Calu3 (cell line): ENCODE measurements at regions not wholly inside any gene's neighbourhood (a gene's known extent, or its start where the extent isn't known, plus 50 kb on each side); places are given as distances from the start of the nearest gene placed in this dataset.

Experiments used
- BruUV-seq: library from RNA; stranded (reverse); fragments of 400-500 nt; replicated peaks from 2 replicates; lab custom pipeline; 2021; lab: Mats Ljungman, UMichigan
- CTCF ChIA-PET: fragments of 300-600 bp; sonication (Branson Sonifier 250); formaldehyde crosslinking; loops from one replicate; lab custom pipeline; 2022; ENCODE audit warnings: antibody characterized with exemption; lab: Charles Lee
- DNase-seq: peaks from one replicate; pipeline ENCODE4 v3.0.0; 2022
- H3K27ac Mint-ChIP-seq: one replicate; pipeline ENCODE4 v1.8.0; 2022; ENCODE audit warnings: mixed read lengths; ENCODE audit not compliant: unreplicated experiment
- H3K27me3 Mint-ChIP-seq: one replicate; pipeline ENCODE4 v1.8.0; 2022; ENCODE audit warnings: mixed read lengths; ENCODE audit not compliant: unreplicated experiment
- H3K36me3 Mint-ChIP-seq: one replicate; pipeline ENCODE4 v1.8.0; 2022; ENCODE audit warnings: mild to moderate bottlenecking, moderate library complexity, mixed read lengths; ENCODE audit not compliant: insufficient read depth, unreplicated experiment
- H3K4me1 Mint-ChIP-seq: one replicate; pipeline ENCODE4 v1.8.0; 2022; ENCODE audit warnings: mild to moderate bottlenecking, low read depth, mixed read lengths; ENCODE audit not compliant: unreplicated experiment
- H3K4me3 Mint-ChIP-seq: one replicate; pipeline ENCODE4 v1.8.0; 2022; ENCODE audit warnings: mild to moderate bottlenecking, low read depth, moderate library complexity, mixed read lengths; ENCODE audit not compliant: unreplicated experiment
- H3K9me3 Mint-ChIP-seq: one replicate; pipeline ENCODE4 v1.8.0; 2022; ENCODE audit warnings: low read depth, mixed read lengths; ENCODE audit not compliant: unreplicated experiment
- intact Hi-C: fragments of 100-400 bp; cut with micrococcal nuclease; formaldehyde crosslinking; loops from one replicate; pipeline ENCODE4 v1.10.0; 2022; ENCODE audit not compliant: unreplicated experiment
- TF ChIP-seq, protein P1 (sequence below): fragments of 200-600 bp; IDR thresholded peaks from one replicate; pipeline ENCODE4 v1.8.0; 2022; ENCODE audit warnings: antibody characterized with exemption; ENCODE audit not compliant: unreplicated experiment

DNA sequence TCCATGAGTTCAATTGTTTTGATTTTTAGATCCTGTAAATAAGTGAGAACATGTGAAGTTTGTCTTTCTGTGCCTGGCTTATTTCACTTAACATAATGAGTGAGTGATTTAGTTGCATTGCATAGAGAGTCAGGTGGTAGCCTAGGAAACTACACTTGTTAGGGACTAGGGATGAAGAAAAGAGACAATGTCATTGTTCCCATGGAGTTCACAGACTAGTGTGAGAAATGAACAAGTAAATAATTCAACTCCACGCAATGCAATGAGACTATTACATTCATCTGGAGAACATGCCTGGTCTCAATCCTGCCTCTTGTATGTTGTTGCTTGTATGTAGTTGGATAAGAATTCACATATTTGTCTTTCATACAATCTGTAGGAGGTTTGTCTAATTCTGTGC, 76.3 kb upstream of the B3GAT2 start:
- intact Hi-C loops, result no loop called here
- Mint-ChIP-seq H3K27me3 (peaks cover 25% of the 10 kb centered on the region), H3K36me3 (no peaks in the 10 kb centered on the region), H3K4me1 (no peaks in the 10 kb centered on the region), H3K9me3 (no peaks in the 10 kb centered on the region), H3K4me3 (no peak overlapping the region), H3K27ac (no peak overlapping the region)
- CTCF ChIA-PET, result no interaction called here
- no TSS peak for BruUV-seq
- DNase-seq, result no peak
- TF ChIP-seq, protein P1, sequence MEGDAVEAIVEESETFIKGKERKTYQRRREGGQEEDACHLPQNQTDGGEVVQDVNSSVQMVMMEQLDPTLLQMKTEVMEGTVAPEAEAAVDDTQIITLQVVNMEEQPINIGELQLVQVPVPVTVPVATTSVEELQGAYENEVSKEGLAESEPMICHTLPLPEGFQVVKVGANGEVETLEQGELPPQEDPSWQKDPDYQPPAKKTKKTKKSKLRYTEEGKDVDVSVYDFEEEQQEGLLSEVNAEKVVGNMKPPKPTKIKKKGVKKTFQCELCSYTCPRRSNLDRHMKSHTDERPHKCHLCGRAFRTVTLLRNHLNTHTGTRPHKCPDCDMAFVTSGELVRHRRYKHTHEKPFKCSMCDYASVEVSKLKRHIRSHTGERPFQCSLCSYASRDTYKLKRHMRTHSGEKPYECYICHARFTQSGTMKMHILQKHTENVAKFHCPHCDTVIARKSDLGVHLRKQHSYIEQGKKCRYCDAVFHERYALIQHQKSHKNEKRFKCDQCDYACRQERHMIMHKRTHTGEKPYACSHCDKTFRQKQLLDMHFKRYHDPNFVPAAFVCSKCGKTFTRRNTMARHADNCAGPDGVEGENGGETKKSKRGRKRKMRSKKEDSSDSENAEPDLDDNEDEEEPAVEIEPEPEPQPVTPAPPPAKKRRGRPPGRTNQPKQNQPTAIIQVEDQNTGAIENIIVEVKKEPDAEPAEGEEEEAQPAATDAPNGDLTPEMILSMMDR, result no peak

DNA sequence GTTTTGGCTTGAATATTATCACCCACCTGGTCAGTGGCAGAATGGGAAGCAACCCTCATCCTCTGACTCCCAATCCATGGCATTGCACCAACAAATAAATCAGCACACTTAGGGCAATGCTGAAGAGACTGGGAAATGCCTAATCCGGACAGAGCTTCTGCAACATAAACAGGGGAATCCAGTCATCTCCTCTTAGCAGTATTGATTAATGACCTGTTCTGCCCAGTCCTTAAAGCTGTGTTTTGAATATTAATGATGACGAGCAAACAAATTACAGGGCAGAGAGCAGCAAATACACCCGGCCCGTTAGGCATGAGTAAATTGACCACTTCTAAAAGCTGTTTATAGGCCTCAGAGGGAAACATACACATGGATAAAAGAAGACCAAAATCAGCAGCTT, 77.0 kb upstream of the B3GAT2 start:
- CTCF ChIA-PET, result interaction anchor here (1.0 kb wide), 1 partner anchor 10 kb away, joined by 3 read pairs; no protein-coding TSS in a partner anchor
- Mint-ChIP-seq H3K27ac (no peak overlapping the region), H3K27me3 (peaks cover 33% of the 10 kb centered on the region), H3K4me3 (no peak overlapping the region), H3K36me3 (no peaks in the 10 kb centered on the region), H3K9me3 (no peaks in the 10 kb centered on the region), H3K4me1 (no peaks in the 10 kb centered on the region)
- DNase-seq, result no peak
- TF ChIP-seq, protein P1, result no peak
- intact Hi-C loops, result no loop called here
- no TSS peak for BruUV-seq

DNA sequence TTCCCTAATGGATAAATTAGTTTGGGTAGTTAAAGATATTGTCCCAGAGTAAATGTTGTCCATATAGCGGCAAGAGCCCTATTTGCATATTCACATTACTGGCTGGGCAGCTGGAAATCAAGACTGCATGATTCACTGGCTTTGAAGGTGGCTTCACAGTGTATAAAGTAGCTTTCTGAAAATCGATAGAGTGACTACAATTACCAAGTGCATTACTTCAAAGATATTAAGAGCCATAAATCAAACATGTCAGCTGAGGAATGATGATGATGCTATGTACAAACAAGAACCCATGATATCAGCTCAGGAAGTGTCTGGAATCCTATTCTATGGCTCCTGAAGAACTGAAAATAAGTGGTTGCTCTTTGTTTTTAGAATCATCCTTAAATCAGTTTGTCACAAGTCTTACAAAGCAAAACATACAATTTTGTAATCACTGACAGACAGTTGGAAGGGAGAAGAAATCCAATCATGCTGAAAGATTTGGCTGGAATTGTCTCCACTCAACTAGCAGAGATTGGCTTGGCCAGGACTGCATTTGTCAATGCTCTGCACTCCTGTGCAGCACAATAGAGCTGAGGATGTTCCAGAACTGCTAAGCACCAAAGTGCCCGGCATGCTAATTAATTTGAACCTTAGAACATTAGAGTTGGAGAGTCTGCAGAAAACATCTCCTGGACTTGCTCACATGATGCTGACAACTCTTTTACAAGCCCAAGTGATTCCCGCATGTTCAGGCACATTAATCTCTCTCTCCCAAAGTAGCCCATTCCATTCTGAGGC, 77.9 kb upstream of the B3GAT2 start:
- no TSS peak for BruUV-seq
- H3K36me3 Mint-ChIP-seq, result no peaks in the 10 kb centered on the region
- no peak overlapping the region for H3K27ac Mint-ChIP-seq
- H3K4me3 Mint-ChIP-seq, result no peak overlapping the region
- TF ChIP-seq, protein P1, result no peak
- CTCF ChIA-PET, result interaction anchor here (1.0 to 1.1 kb wide), 2 partner anchors 9 to 24 kb away, joined by 3 to 4 read pairs; no protein-coding TSS in a partner anchor
- intact Hi-C loops, result no loop called here
- no peaks in the 10 kb centered on the region for H3K9me3 Mint-ChIP-seq
- no peak for DNase-seq
- H3K27me3 Mint-ChIP-seq, result peaks cover 38% of the 10 kb centered on the region
- no peaks in the 10 kb centered on the region for H3K4me1 Mint-ChIP-seq

DNA sequence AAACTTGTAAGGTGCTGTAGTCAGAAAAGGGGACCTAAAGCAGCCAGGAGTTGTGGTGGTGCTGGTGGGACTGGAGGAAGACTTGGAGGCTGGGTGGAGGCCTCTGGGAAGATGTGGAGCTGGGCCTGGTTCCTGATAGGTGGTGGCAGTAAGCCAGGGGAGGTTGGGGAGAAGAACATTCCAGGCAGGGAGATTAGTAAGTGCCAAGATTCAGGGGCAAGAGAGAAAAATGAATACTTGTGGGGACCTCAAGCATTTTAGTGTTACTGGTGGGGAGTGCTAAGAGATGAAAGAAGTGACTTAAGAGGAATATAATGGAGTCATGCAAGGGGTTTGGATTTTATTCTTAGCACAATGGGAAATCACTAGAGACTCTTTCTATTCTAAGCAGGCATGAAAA, 79.0 kb upstream of the B3GAT2 start:
- Mint-ChIP-seq H3K4me3 (no peak overlapping the region), H3K9me3 (no peaks in the 10 kb centered on the region), H3K36me3 (no peaks in the 10 kb centered on the region), H3K27me3 (peaks cover 49% of the 10 kb centered on the region), H3K4me1 (no peaks in the 10 kb centered on the region), H3K27ac (no peak overlapping the region)
- TF ChIP-seq, protein P1, result no peak
- CTCF ChIA-PET, result interaction anchor here (1.1 kb wide), 1 partner anchor 26 kb away, joined by 4 read pairs; no protein-coding TSS in a partner anchor
- no peak for DNase-seq
- no TSS peak for BruUV-seq
- intact Hi-C loops, result no loop called here
